Progenitor cell of endocrine pancreas (in vitro differentiated cells): ENCODE measurements at regions not wholly inside any gene's neighbourhood (a gene's known extent, or its start where the extent isn't known, plus 50 kb on each side); places are given as distances from the start of the nearest gene placed in this dataset.

Source experiments
- DNase-seq: peaks from one replicate; pipeline ENCODE4 v3.0.0; 2021; ENCODE audit warnings: low spot score; ENCODE audit not compliant: unreplicated experiment
- H3K27ac Mint-ChIP-seq: 2 replicates; pipeline ENCODE4 v1.8.0; 2021; ENCODE audit warnings: mild to moderate bottlenecking, moderate library complexity, mixed read lengths
- H3K27me3 Mint-ChIP-seq: 2 replicates; pipeline ENCODE4 v1.8.0; 2021; ENCODE audit warnings: mixed read lengths
- H3K36me3 Mint-ChIP-seq: 2 replicates; pipeline ENCODE4 v1.8.0; 2022; ENCODE audit warnings: mixed read lengths; ENCODE audit not compliant: insufficient read depth
- H3K4me1 Mint-ChIP-seq: 2 replicates; pipeline ENCODE4 v1.8.0; 2021; ENCODE audit warnings: low read depth, mixed read lengths
- H3K4me3 Mint-ChIP-seq: 2 replicates; pipeline ENCODE4 v1.8.0; 2021; ENCODE audit warnings: low read depth, mild to moderate bottlenecking, moderate library complexity, mixed read lengths
- H3K9me3 Mint-ChIP-seq: 2 replicates; pipeline ENCODE4 v1.8.0; 2021; ENCODE audit warnings: low read depth, mixed read lengths
- CTCF ChIP-seq: fragments of 200-600 bp; sonication (generic); IDR thresholded peaks from one replicate; pipeline ENCODE4 v1.5.0; 2021; ENCODE audit warnings: antibody characterized with exemption, mild to moderate bottlenecking; ENCODE audit not compliant: unreplicated experiment

- Mint-ChIP-seq H3K4me1 (peaks cover 3% of the 10 kb centered on the region), H3K27ac (no peak overlapping the region), H3K27me3 (peaks cover 19% of the 10 kb centered on the region), H3K9me3 (no peaks in the 10 kb centered on the region), H3K36me3 (no peaks in the 10 kb centered on the region), H3K4me3 (no peak overlapping the region)
- no peak for DNase-seq
- TF ChIP-seq CTCF = no peak
These were observed 193.4 kb upstream of the KIRREL3 start for GRCh38 chr11:127193950-127194349.

- no peaks in the 10 kb centered on the region for H3K36me3 Mint-ChIP-seq
- H3K4me1 Mint-ChIP-seq = no peaks in the 10 kb centered on the region
- H3K9me3 Mint-ChIP-seq = no peaks in the 10 kb centered on the region
- H3K27ac Mint-ChIP-seq = no peak overlapping the region
- no peak overlapping the region for H3K4me3 Mint-ChIP-seq
- DNase-seq = no peak
- peaks cover 29% of the 10 kb centered on the region for H3K27me3 Mint-ChIP-seq
- no peak for TF ChIP-seq CTCF
These were observed 191.1 kb upstream of the KIRREL3 start for GRCh38 chr11:127191689-127192088.

- Mint-ChIP-seq H3K27ac (no peak overlapping the region), H3K36me3 (no peaks in the 10 kb centered on the region), H3K4me1 (no peaks in the 10 kb centered on the region), H3K9me3 (no peaks in the 10 kb centered on the region), H3K27me3 (peaks cover 27% of the 10 kb centered on the region), H3K4me3 (no peak overlapping the region)
- DNase-seq = no peak
- TF ChIP-seq CTCF = no peak
These were observed 190.7 kb upstream of the KIRREL3 start for GRCh38 chr11:127191261-127191660.

GRCh38 chr11:127182586-127183203 is 182.1 kb upstream of the KIRREL3 start:
- H3K4me1 Mint-ChIP-seq = no peaks in the 10 kb centered on the region
- H3K9me3 Mint-ChIP-seq = no peaks in the 10 kb centered on the region
- TF ChIP-seq CTCF = no peak
- no peaks in the 10 kb centered on the region for H3K36me3 Mint-ChIP-seq
- H3K27me3 Mint-ChIP-seq = peaks cover 10% of the 10 kb centered on the region
- H3K27ac Mint-ChIP-seq = no peak overlapping the region
- no peak overlapping the region for H3K4me3 Mint-ChIP-seq
- DNase-seq = no peak

GRCh38 chr11:127157225-127157624 is 156.7 kb upstream of the KIRREL3 start:
- Mint-ChIP-seq H3K4me1 (peaks cover 6% of the 10 kb centered on the region), H3K4me3 (no peak overlapping the region), H3K27ac (no peak overlapping the region), H3K27me3 (peaks cover 3% of the 10 kb centered on the region), H3K9me3 (no peaks in the 10 kb centered on the region), H3K36me3 (no peaks in the 10 kb centered on the region)
- DNase-seq = no peak
- TF ChIP-seq CTCF = no peak
